Right lobe of liver (tissue), 6 donors: ENCODE measurements at regions not wholly inside any gene's neighbourhood (a gene's known extent, or its start where the extent isn't known, plus 50 kb on each side); places are given as distances from the start of the nearest gene placed in this dataset.

Experiments
- ATAC-seq, 4 donors: fragments of 200-7000 bp; cut with Tn5 transposase; one replicate each; pipeline ENCODE4 v1.9.1; 2020; ENCODE audit warnings: mild to moderate bottlenecking in 4 of 4, moderate library complexity in 4 of 4
- DNase-seq, 3 donors: peaks; one replicate each; pipeline ENCODE4 v3.0.0-alpha.2; 2020
- H3K27ac ChIP-seq, 3 donors: fragments of 200-600 bp; one replicate each; pipeline ENCODE4 v1.8.0; 2022
- H3K27me3 ChIP-seq, 2 donors: fragments of 200-600 bp; one replicate each; pipeline ENCODE4 v1.8.0; 2022
- H3K36me3 ChIP-seq, 4 donors: fragments of 200-600 bp; sonication (generic) in 1 of 4; one replicate each; pipeline versions ENCODE4 v1.5.1 to v1.8.0; 2017 to 2022; ENCODE audit warnings: control low read depth in 1 of 4
- H3K4me1 ChIP-seq, 4 donors: fragments of 200-600 bp; sonication (generic) in 1 of 4; one replicate each; pipeline versions ENCODE4 v1.5.1 to v1.8.0; 2017 to 2022; ENCODE audit warnings: control low read depth in 1 of 4
- H3K4me3 ChIP-seq, 3 donors: fragments of 200-600 bp; one replicate each; pipeline ENCODE4 v1.8.0; 2022
- H3K9me3 ChIP-seq, 4 donors: fragments of 200-600 bp; sonication (generic) in 1 of 4; one replicate each; pipeline versions ENCODE4 v1.5.1 to v1.8.0; 2017 to 2022; ENCODE audit warnings: control low read depth in 1 of 4
- CTCF ChIP-seq, 4 donors: fragments of 200-600 bp in 3 of 4; fragments of 450-650 bp in 1 of 4; IDR thresholded peaks; one replicate each; pipeline versions ENCODE4 v1.5.1 to v1.8.0; 2016 to 2022; ENCODE audit warnings: antibody characterized with exemption in 4 of 4, mild to moderate bottlenecking in 2 of 4
- POLR2A ChIP-seq: fragments of 450-650 bp; IDR thresholded peaks from one replicate; pipeline ENCODE4 v1.6.1; 2017; ENCODE audit warnings: antibody characterized with exemption, mild to moderate bottlenecking
- WGBS: methylation state at CpG from one replicate; pipeline ENCODE4 v1.1.6; 2018; ENCODE audit warnings: low coverage, low lambda C conversion rate; ENCODE audit not compliant: insufficient coverage; ENCODE audit errors: missing lambda C conversion rate; 5-methylcytosine and 5-hydroxymethylcytosine counted together
- intact Hi-C, 2 donors: fragments of 100-400 bp; cut with DNase I; formaldehyde crosslinking; loops; one replicate each; pipeline versions ENCODE4 v1.11.2 to v1.14.1; 2022
- donor health status: DM: no; HTN: yes; CAD: no.
- donor health status: DM: no; HTN: no; CAD: no.
- donor health status: DM: no; HTN: no; CAD: no.
- donor health status: DM: no; HTN: yes; CAD: no.
- donor health status: DM: no; HTN: yes; CAD: no.

DNA sequence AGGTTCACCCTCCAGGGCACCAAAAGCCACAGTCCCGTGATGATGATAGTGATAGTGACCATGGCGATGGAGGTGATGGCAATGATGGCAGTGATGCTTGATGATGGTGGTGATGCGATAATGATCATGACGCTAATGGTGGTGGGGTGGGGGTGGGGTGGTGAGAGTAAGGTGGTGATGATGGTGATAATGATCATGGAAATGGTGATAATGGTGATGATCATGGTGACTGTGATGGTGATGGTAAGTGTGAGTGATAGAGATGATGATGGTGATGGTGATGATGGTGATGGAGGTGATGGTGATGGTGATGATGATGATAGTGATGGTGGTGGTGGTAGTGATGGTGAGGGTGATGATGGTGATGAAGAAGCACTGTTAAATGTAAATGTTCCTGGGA is 96.9 kb downstream of the SYNE3 start:
- 93% methylated on average over 4 of the region's 4 CpGs for WGBS
- TF ChIP-seq POLR2A (no peak), CTCF (IDR thresholded peaks at IDR 0.05) (no peak)
- peaks cover 0 to 11% (median 0%) of the 10 kb centered on the region in 4 donors for H3K36me3 ChIP-seq
- intact Hi-C loops = no loop called here
- no peak overlapping the region for H3K27ac ChIP-seq
- no peak for ATAC-seq
- H3K27me3 ChIP-seq = no peaks in the 10 kb centered on the region
- peaks cover 0 to 1% (median 0%) of the 10 kb centered on the region in 4 donors for H3K4me1 ChIP-seq
- H3K4me3 ChIP-seq = no peak overlapping the region
- H3K9me3 ChIP-seq = no peaks in the 10 kb centered on the region
- no peak for DNase-seq

- no peak for ATAC-seq
- no peak overlapping the region for H3K4me3 ChIP-seq
- no peak for TF ChIP-seq CTCF (IDR thresholded peaks at IDR 0.05)
- no peak for TF ChIP-seq POLR2A
- H3K27ac ChIP-seq = no peak overlapping the region
- 100% methylated on average over 2 of the region's 3 CpGs for WGBS
- intact Hi-C loops = no loop called here
- H3K9me3 ChIP-seq = no peaks in the 10 kb centered on the region
- H3K27me3 ChIP-seq = no peaks in the 10 kb centered on the region
- no peaks in the 10 kb centered on the region for H3K4me1 ChIP-seq
- no peak for DNase-seq
- H3K36me3 ChIP-seq = peaks cover 0 to 11% (median 0%) of the 10 kb centered on the region in 4 donors
These were observed 97.6 kb downstream of the SYNE3 start for GRCh38 chr14:95418858-95419257.

- DNase-seq = no peak
- H3K27ac ChIP-seq = no peak overlapping the region
- 88% methylated on average over 7 of the region's 7 CpGs for WGBS
- TF ChIP-seq CTCF (IDR thresholded peaks at IDR 0.05) (no peak), POLR2A (no peak)
- intact Hi-C loops = no loop called here
- no peaks in the 10 kb centered on the region for H3K9me3 ChIP-seq
- no peak for ATAC-seq
- no peaks in the 10 kb centered on the region for H3K27me3 ChIP-seq
- H3K36me3 ChIP-seq = peaks cover 0 to 11% (median 0%) of the 10 kb centered on the region in 4 donors
- H3K4me3 ChIP-seq = no peak overlapping the region
- no peaks in the 10 kb centered on the region for H3K4me1 ChIP-seq
These were observed 97.8 kb upstream of the CLMN start for GRCh38 chr14:95417492-95417891.

- DNase-seq (no peak), ATAC-seq (no peak)
- Histone ChIP-seq H3K36me3 (peaks cover 0 to 11% (median 0%) of the 10 kb centered on the region in 4 donors), H3K4me3 (no peak overlapping the region), H3K4me1 (no peaks in the 10 kb centered on the region), H3K9me3 (no peaks in the 10 kb centered on the region), H3K27me3 (no peaks in the 10 kb centered on the region), H3K27ac (no peak overlapping the region)
- 91% methylated on average over 4 of the region's 8 CpGs for WGBS
- no peak for TF ChIP-seq POLR2A
- TF ChIP-seq CTCF (IDR thresholded peaks at IDR 0.05) = no peak
- intact Hi-C loops = no loop called here
These were observed 96.3 kb upstream of the CLMN start for GRCh38 chr14:95415993-95416392.
